ENCODE measurements at regions not wholly inside any gene's neighbourhood (a gene's known extent, or its start where the extent isn't known, plus 50 kb on each side); places are given as distances from the start of the nearest gene placed in this dataset.

- no peak for TF ChIP-seq CTCF (IDR thresholded peaks at IDR 0.05)
- no peak for TF ChIP-seq POLR2A (IDR thresholded peaks at IDR 0.05)
- TF ChIP-seq EP300 (IDR thresholded peaks at IDR 0.05): no peak
Measured at GRCh38 chr2:38131676-38132075, 55.7 kb upstream of the CYP1B1 start.

Measured in upper lobe of left lung (tissue), 4 donors.